ENCODE measurements at regions not wholly inside any gene's neighbourhood (a gene's known extent, or its start where the extent isn't known, plus 50 kb on each side); places are given as distances from the start of the nearest gene placed in this dataset.

DNA sequence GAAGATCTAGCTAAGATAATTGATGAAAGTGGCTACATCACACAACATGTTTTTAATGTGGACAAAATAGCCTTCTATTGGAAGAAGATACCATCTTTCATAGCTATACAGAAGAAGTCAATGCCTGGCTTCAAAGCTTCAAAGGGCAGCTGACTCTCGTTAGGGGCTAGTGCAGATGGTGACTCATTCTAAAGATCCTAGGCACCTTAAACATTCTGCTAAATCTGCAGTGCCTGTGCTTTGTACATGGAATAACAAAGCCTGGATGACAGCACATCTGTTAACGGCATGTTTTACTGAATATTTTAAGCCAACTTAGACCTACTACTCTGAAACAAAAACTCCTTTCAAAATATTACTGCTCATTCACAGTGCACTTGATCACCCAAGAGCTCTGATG lies 65.6 kb upstream of the USP24 start:
- Histone ChIP-seq H3K9ac (ENCODE audit: control insufficient read depth, insufficient read depth, low read length) (no peak overlapping the region), H3K4me3 (no peak overlapping the region), H3K79me2 (ENCODE audit: control insufficient read depth, insufficient read depth, low read length) (no peaks in the 10 kb centered on the region), H3K4me1 (ENCODE audit: control insufficient read depth, insufficient read depth, low read length) (peaks cover 9% of the 10 kb centered on the region; the same call in 1 of the 2 replicates), H3K9me3 (replicated peaks; ENCODE audit: control insufficient read depth, insufficient read depth, low read length) (no peaks in the 10 kb centered on the region), H2AFZ (ENCODE audit: control insufficient read depth, low read depth, low read length) (no peak overlapping the region), H3K27ac (ENCODE audit: control insufficient read depth, insufficient read depth) (no peak overlapping the region), H3K4me2 (ENCODE audit: control insufficient read depth, insufficient read depth) (no peak overlapping the region), H3K36me3 (ENCODE audit: control insufficient read depth in 2 of 2, insufficient read depth in 2 of 2, low read length in 1 of 2) (no peaks in the 10 kb centered on the region), H4K20me1 (ENCODE audit: control insufficient read depth, insufficient read depth) (no peaks in the 10 kb centered on the region), H3K27me3 (replicated peaks in 1 of 2; ENCODE audit: control insufficient read depth in 2 of 2, insufficient read depth in 2 of 2, low read length in 1 of 2) (no peaks in the 10 kb centered on the region; a peak in 1 of 4 replicates)
- TF ChIP-seq, protein P1, sequence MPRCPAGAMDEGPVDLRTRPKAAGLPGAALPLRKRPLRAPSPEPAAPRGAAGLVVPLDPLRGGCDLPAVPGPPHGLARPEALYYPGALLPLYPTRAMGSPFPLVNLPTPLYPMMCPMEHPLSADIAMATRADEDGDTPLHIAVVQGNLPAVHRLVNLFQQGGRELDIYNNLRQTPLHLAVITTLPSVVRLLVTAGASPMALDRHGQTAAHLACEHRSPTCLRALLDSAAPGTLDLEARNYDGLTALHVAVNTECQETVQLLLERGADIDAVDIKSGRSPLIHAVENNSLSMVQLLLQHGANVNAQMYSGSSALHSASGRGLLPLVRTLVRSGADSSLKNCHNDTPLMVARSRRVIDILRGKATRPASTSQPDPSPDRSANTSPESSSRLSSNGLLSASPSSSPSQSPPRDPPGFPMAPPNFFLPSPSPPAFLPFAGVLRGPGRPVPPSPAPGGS (IDR thresholded peaks at IDR 0.05; ENCODE audit: borderline replicate concordance, insufficient read depth, low read depth, low read length, poor library complexity, severe bottlenecking) = no peak
- TF ChIP-seq, protein P2, sequence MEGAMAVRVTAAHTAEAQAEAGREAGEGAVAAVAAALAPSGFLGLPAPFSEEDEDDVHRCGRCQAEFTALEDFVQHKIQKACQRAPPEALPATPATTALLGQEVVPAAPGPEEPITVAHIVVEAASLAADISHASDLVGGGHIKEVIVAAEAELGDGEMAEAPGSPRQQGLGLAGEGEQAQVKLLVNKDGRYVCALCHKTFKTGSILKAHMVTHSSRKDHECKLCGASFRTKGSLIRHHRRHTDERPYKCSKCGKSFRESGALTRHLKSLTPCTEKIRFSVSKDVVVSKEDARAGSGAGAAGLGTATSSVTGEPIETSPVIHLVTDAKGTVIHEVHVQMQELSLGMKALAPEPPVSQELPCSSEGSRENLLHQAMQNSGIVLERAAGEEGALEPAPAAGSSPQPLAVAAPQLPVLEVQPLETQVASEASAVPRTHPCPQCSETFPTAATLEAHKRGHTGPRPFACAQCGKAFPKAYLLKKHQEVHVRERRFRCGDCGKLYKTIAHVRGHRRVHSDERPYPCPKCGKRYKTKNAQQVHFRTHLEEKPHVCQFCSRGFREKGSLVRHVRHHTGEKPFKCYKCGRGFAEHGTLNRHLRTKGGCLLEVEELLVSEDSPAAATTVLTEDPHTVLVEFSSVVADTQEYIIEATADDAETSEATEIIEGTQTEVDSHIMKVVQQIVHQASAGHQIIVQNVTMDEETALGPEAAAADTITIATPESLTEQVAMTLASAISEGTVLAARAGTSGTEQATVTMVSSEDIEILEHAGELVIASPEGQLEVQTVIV (IDR thresholded peaks at IDR 0.05; ENCODE audit: borderline replicate concordance, partially characterized antibody) = no peak
- TF ChIP-seq CBFB (IDR thresholded peaks at IDR 0.05; ENCODE audit: low read depth) (no peak), RBBP5 (conservative IDR thresholded peaks at IDR 0.05) (no peak)
- in situ Hi-C loops (cut with MboI) = loop anchor here (5.0 to 10.0 kb wide), 3 partner anchors 614 to 1427 kb away; no protein-coding TSS in a partner anchor
- intact Hi-C loops (cut with micrococcal nuclease; ENCODE audit: unreplicated experiment) = loop anchor here (5.0 to 10.0 kb wide), 2 partner anchors 194 to 612 kb away; no protein-coding TSS in a partner anchor
- ChIA-PET CTCF (interaction anchor here (0.7 to 13.2 kb wide), 12 partner anchors 8 to 1428 kb away, joined by 3 to 230 read pairs (median 4); no protein-coding TSS in a partner anchor), POLR2A (no interaction called here), RAD21 (ENCODE audit: unreplicated experiment) (interaction anchor here (0.6 to 5.3 kb wide), 5 partner anchors 57 to 1304 kb away, joined by 3 to 24 read pairs (median 8); no protein-coding TSS in a partner anchor), SMC1A (ENCODE audit: uncharacterized antibody, unreplicated experiment) (interaction anchor here (0.7 to 5.9 kb wide), 14 partner anchors 8 to 1304 kb away, joined by 3 to 47 read pairs (median 3); no protein-coding TSS in a partner anchor)
- WGBS (ENCODE audit: insufficient coverage, insufficient replicate concordance, low lambda C conversion rate, missing lambda C conversion rate) = 44% methylated on average over 2 of the region's 2 CpGs
- FAIRE-seq = no peak
- ATAC-seq = no peak
- no TSS peak for BruUV-seq (replicated peaks)
- DNase-seq (ENCODE audit: low read depth, low spot score) = no peak
